ENCODE measurements at regions not wholly inside any gene's neighbourhood (a gene's known extent, or its start where the extent isn't known, plus 50 kb on each side); places are given as distances from the start of the nearest gene placed in this dataset.

GRCh38 chr10:112080231-112080630 lies 103.3 kb downstream of the GPAM start:
- no peak for DNase-seq

GRCh38 chr10:112082120-112082519 lies 101.4 kb downstream of the GPAM start:
- DNase-seq = no peak

GRCh38 chr10:112083472-112083871 lies 100.1 kb downstream of the GPAM start:
- DNase-seq = no peak

GRCh38 chr10:112087953-112088456 lies 95.6 kb downstream of the GPAM start:
- DNase-seq = no peak

DNA sequence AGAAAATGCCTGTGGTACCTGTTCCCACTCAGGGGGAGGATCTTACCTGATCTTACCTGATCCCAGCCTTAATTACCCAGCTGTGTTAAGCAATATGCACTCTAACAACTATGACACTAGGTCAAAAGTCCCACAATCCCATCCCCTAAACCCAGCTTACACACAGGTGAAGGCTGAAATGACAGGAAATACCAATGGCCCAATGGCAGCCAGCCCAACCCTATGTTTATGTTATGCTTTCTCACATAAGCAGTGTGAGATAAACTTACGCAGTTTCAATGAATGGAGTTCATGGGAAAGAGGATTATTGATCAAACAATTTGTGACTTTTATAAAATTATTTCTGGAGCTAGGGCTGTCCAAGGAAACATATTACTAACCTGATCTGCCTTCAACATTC lies 91.9 kb downstream of the GPAM start:
- no peak for DNase-seq

DNA sequence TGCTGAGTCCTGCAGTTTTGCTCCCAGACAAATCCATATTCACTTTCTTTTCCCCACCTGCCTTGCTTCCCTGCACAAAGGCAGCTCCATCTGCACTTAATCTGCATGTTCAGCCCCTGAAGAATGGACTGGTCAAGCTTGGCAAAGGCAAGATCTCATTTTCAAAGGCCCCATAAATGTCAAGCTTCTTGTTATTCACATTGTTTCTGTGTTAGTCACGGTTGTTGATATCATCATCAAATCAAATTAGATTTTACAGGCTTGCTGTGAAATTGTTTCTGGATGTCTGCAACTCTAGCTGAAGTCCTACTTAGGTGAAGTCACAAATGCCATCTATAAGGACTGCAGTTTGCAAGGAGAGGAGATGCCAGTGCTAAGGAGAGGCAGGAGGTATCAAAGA lies 91.0 kb downstream of the GPAM start:
- DNase-seq = no peak

- no peak for DNase-seq
These were observed 88.6 kb downstream of the GPAM start for GRCh38 chr10:112094984-112095383.

DNA sequence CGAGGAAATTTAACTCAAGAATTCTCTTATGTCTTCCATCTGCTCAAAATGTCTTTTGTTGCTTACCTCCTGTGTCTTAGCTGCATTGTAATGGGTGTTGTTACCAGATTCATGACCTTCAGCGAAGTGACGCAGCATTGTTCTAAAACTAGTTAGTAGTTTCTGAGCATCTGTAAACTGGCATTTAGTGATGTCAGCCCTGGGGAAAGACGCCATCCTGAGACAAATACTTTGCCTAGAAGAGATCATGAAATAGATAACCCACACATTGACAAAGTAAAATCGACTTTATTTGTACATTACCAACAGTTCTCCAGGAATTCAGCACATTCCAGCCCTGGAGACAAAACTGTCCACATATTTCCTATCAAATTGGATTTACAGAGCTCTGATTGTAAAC lies 87.8 kb downstream of the GPAM start:
- no peak for DNase-seq

GRCh38 chr10:112098682-112099081 lies 84.9 kb downstream of the GPAM start:
- DNase-seq = no peak
